ENCODE measurements at regions not wholly inside any gene's neighbourhood (a gene's known extent, or its start where the extent isn't known, plus 50 kb on each side); places are given as distances from the start of the nearest gene placed in this dataset.

GRCh38 chr19:31641591-31641990, 292.4 kb upstream of the TSHZ3 start:
- H3K4me3 ChIP-seq (ENCODE audit: low read depth, low read length) = no peak overlapping the region
- no peak for DNase-seq (ENCODE audit: low read depth)
- no peak for TF ChIP-seq CTCF (IDR thresholded peaks at IDR 0.05; ENCODE audit: low read depth, low read length, missing control alignments)

GRCh38 chr19:31648347-31648746, 299.1 kb upstream of the TSHZ3 start:
- H3K4me3 ChIP-seq (ENCODE audit: low read depth, low read length) = no peak overlapping the region
- DNase-seq (ENCODE audit: low read depth) = no peak
- TF ChIP-seq CTCF (IDR thresholded peaks at IDR 0.05; ENCODE audit: low read depth, low read length, missing control alignments) = no peak

- TF ChIP-seq CTCF (IDR thresholded peaks at IDR 0.05; ENCODE audit: low read depth, low read length, missing control alignments) = no peak
- DNase-seq (ENCODE audit: low read depth) = no peak
- H3K4me3 ChIP-seq (ENCODE audit: low read depth, low read length) = no peak overlapping the region
Measured at GRCh38 chr19:31656507-31656906, 307.3 kb upstream of the TSHZ3 start.

GRCh38 chr19:31658993-31659896, 310.0 kb upstream of the TSHZ3 start:
- no peak for TF ChIP-seq CTCF (IDR thresholded peaks at IDR 0.05; ENCODE audit: low read depth, low read length, missing control alignments)
- no peak overlapping the region for H3K4me3 ChIP-seq (ENCODE audit: low read depth, low read length)
- no peak for DNase-seq (ENCODE audit: low read depth)

- TF ChIP-seq CTCF (IDR thresholded peaks at IDR 0.05; ENCODE audit: low read depth, low read length, missing control alignments) = no peak
Measured at GRCh38 chr19:31659897-31660210, 310.6 kb upstream of the TSHZ3 start.

GRCh38 chr19:31664096-31664495, 314.9 kb upstream of the TSHZ3 start:
- no peak overlapping the region for H3K4me3 ChIP-seq (ENCODE audit: low read depth, low read length)
- DNase-seq (ENCODE audit: low read depth) = no peak
- TF ChIP-seq CTCF (IDR thresholded peaks at IDR 0.05; ENCODE audit: low read depth, low read length, missing control alignments) = no peak

More at GRCh38 chr19:31659897-31660210, 310.6 kb upstream of the TSHZ3 start:
- H3K4me3 ChIP-seq (ENCODE audit: low read depth, low read length) = no peak overlapping the region
- no peak for DNase-seq (ENCODE audit: low read depth)

- H3K4me3 ChIP-seq (ENCODE audit: low read depth, low read length) = no peak overlapping the region
- no peak for TF ChIP-seq CTCF (IDR thresholded peaks at IDR 0.05; ENCODE audit: low read depth, low read length, missing control alignments)
- DNase-seq (ENCODE audit: low read depth) = no peak
Measured at GRCh38 chr19:31664997-31665396, 315.8 kb upstream of the TSHZ3 start.

All from GM12864 (cell line).